IPS DF 6.9 (cell line): ENCODE measurements at regions not wholly inside any gene's neighbourhood (a gene's known extent, or its start where the extent isn't known, plus 50 kb on each side); places are given as distances from the start of the nearest gene placed in this dataset.

Experiments used
- DNase-seq: peaks from one replicate; pipeline ENCODE4 v3.0.0-alpha.2; 2013; ENCODE audit warnings: low read depth, low spot score
- H3K27ac ChIP-seq: one replicate; pipeline ENCODE4 v1.5.1; 2013; ENCODE audit warnings: low read length, control low read depth
- H3K27me3 ChIP-seq: 2 replicates; pipeline ENCODE4 v1.6.1; 2013; ENCODE audit warnings: mild to moderate bottlenecking, low read length; ENCODE audit not compliant: control insufficient read depth, insufficient read depth
- H3K36me3 ChIP-seq: 2 replicates; pipeline ENCODE4 v1.6.1; 2013; ENCODE audit warnings: low read length; ENCODE audit not compliant: control insufficient read depth, insufficient read depth
- H3K4me1 ChIP-seq: 2 replicates; pipeline ENCODE4 v1.6.1; 2013; ENCODE audit warnings: low read length; ENCODE audit not compliant: control insufficient read depth, insufficient read depth
- H3K4me3 ChIP-seq: 2 replicates; pipeline ENCODE4 v1.5.1; 2013; ENCODE audit warnings: mild to moderate bottlenecking, low read length
- H3K9me3 ChIP-seq: 2 replicates; pipeline ENCODE4 v1.6.1; 2013; ENCODE audit warnings: low read length, inconsistent platforms; ENCODE audit not compliant: control insufficient read depth, insufficient read depth
- WGBS: extraction: QIAGEN DNeasy Blood & Tissue Kit; methylation state at CpG from one replicate; pipeline ENCODE4 v1.1.7; 2013; ENCODE audit warnings: mixed read lengths, missing lambda C conversion rate; ENCODE audit not compliant: insufficient read length, insufficient coverage; 5-methylcytosine and 5-hydroxymethylcytosine counted together

- no CpG with 5 or more reads among the region's 3 CpGs for WGBS
- Histone ChIP-seq H3K27ac (no peak overlapping the region), H3K36me3 (no peaks in the 10 kb centered on the region), H3K9me3 (no peaks in the 10 kb centered on the region), H3K4me3 (no peak overlapping the region), H3K4me1 (peaks cover 2% of the 10 kb centered on the region; the same call in 1 of the 2 replicates), H3K27me3 (no peaks in the 10 kb centered on the region)
- DNase-seq: no peak
These were observed 228.5 kb upstream of the JUN start for GRCh38 chr1:59012378-59012777.

- Histone ChIP-seq H3K27ac (no peak overlapping the region), H3K4me3 (no peak overlapping the region), H3K4me1 (peaks cover 2% of the 10 kb centered on the region; the same call in 1 of the 2 replicates), H3K27me3 (no peaks in the 10 kb centered on the region), H3K36me3 (no peaks in the 10 kb centered on the region), H3K9me3 (no peaks in the 10 kb centered on the region)
- DNase-seq: peak; percentile 13
- WGBS: no CpG with 5 or more reads among the region's 16 CpGs
These were observed 229.6 kb upstream of the JUN start for GRCh38 chr1:59013276-59013927.

DNA sequence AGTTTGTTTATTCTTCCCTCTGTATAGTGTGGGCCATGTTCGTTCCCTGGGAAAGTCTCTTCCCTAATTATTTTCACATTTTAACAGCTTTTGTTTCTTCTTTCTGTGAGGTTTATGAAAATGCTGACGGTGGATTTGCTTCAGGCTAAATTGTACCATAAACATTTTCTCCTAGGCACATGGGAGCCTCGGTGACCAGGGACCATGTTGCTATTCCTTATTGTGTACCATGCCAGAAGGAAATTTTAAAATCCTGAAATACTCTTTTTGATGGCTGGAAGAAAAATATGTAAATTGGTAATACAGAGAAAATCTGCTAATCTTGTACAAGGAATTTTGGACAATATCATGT lies 230.1 kb upstream of the JUN start:
- no CpG with 5 or more reads among the region's 3 CpGs for WGBS
- DNase-seq: no peak
- Histone ChIP-seq H3K4me3 (no peak overlapping the region), H3K27ac (no peak overlapping the region), H3K27me3 (no peaks in the 10 kb centered on the region), H3K9me3 (no peaks in the 10 kb centered on the region), H3K36me3 (no peaks in the 10 kb centered on the region), H3K4me1 (peaks cover 2% of the 10 kb centered on the region; the same call in 1 of the 2 replicates)

- DNase-seq: no peak
- WGBS: no CpG with 5 or more reads among the region's 2 CpGs
- H3K36me3 ChIP-seq: no peaks in the 10 kb centered on the region
- peaks cover 2% of the 10 kb centered on the region; the same call in 1 of the 2 replicates for H3K4me1 ChIP-seq
- no peak overlapping the region for H3K4me3 ChIP-seq
- no peak overlapping the region for H3K27ac ChIP-seq
- H3K9me3 ChIP-seq: no peaks in the 10 kb centered on the region
- H3K27me3 ChIP-seq: no peaks in the 10 kb centered on the region
These were observed 231.0 kb upstream of the JUN start for GRCh38 chr1:59014827-59015226.

DNA sequence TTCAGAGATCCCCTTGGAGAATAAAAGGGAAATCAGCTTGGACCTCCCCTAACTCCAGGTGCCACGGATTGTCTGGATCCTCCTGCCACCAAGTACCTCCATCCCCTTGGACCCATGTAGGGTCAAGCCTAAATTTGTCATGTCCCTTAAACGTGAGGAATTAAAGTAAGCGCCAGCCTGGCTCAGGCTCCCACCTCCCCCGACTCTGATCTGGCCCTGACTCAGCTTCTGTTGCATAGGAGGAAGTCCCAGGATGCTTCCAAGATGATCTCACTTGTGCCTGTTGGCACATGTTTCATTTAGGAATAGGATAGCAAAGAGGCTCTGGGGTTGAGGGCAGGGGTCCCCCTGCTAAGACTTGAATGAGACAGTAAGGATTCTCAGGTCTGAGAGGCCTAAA lies 231.9 kb upstream of the JUN start:
- H3K27me3 ChIP-seq: no peaks in the 10 kb centered on the region
- H3K27ac ChIP-seq: no peak overlapping the region
- H3K4me3 ChIP-seq: no peak overlapping the region
- H3K9me3 ChIP-seq: no peaks in the 10 kb centered on the region
- WGBS: no CpG with 5 or more reads among the region's 4 CpGs
- no peak for DNase-seq
- H3K36me3 ChIP-seq: no peaks in the 10 kb centered on the region
- H3K4me1 ChIP-seq: peaks cover 2% of the 10 kb centered on the region; the same call in 1 of the 2 replicates

- Histone ChIP-seq H3K4me1 (peaks cover 2% of the 10 kb centered on the region; the same call in 1 of the 2 replicates), H3K36me3 (no peaks in the 10 kb centered on the region), H3K27me3 (no peaks in the 10 kb centered on the region), H3K9me3 (no peaks in the 10 kb centered on the region), H3K27ac (no peak overlapping the region), H3K4me3 (no peak overlapping the region)
- no CpG with 5 or more reads among the region's 2 CpGs for WGBS
- DNase-seq: no peak
These were observed 232.5 kb upstream of the JUN start for GRCh38 chr1:59016390-59016789.

DNA sequence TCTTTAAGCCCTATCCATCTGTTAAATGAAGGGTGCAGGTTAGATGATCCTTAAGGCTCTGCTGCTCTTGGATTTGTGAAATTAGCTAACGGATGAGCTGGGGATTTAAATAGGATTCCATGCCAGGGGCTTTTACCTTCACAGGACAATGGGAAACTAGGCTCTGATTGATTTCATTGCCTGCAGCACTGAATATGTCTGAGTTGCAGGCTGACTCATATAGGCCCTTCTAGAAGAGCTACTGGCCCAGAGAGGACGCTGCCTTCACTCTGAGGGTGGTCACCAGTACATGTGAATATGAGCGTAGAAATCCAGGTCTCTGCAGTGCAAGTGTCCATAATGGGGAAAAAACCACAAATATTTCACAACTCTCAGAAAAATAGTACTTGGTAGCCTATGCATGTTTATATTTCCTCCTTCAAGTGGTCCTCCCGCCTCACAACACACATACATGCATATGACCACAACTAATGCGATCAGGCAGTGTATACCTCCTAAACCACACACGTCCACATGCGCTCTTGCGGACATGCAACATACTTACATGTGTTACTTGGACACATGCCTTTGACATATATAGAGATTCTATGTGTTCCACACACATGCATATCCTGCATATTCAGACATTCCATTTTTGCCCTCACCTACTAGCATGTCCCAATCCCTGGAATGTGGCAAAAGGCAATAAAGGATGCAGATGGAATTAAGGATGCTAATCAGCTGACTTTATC lies 233.8 kb upstream of the JUN start:
- Histone ChIP-seq H3K4me1 (peaks cover 2% of the 10 kb centered on the region; the same call in 1 of the 2 replicates), H3K27ac (no peak overlapping the region), H3K27me3 (no peaks in the 10 kb centered on the region), H3K9me3 (no peaks in the 10 kb centered on the region), H3K4me3 (no peak overlapping the region), H3K36me3 (no peaks in the 10 kb centered on the region)
- WGBS: no CpG with 5 or more reads among the region's 8 CpGs
- DNase-seq: no peak

- H3K27me3 ChIP-seq: no peaks in the 10 kb centered on the region
- no peak overlapping the region for H3K4me3 ChIP-seq
- H3K36me3 ChIP-seq: no peaks in the 10 kb centered on the region
- no peaks in the 10 kb centered on the region for H3K9me3 ChIP-seq
- no peak for DNase-seq
- peaks cover 2% of the 10 kb centered on the region; the same call in 1 of the 2 replicates for H3K4me1 ChIP-seq
- H3K27ac ChIP-seq: no peak overlapping the region
- no CpG with 5 or more reads among the region's 6 CpGs for WGBS
These were observed 234.6 kb upstream of the JUN start for GRCh38 chr1:59018446-59018845.

DNA sequence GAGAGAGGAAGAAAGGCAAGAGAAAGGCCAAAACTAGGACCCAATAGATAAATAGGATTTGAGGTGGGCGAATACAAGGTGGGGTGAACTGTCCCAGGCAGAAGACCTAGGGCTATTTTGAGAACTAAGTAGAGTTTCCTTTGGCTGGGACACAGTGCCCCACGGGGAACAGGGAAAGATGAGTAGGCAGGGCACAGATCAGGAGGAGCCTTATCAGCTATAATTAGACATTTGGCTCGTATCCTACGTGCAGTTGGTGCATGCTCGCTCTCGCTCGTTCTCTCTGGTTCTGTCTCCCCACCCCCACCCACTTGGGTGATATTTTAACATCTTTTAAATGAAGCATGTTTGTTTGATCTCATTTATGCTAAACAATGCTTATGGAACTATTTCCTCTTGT lies 235.0 kb upstream of the JUN start:
- no CpG with 5 or more reads among the region's 7 CpGs for WGBS
- no peaks in the 10 kb centered on the region for H3K27me3 ChIP-seq
- H3K4me3 ChIP-seq: no peak overlapping the region
- H3K4me1 ChIP-seq: peaks cover 2% of the 10 kb centered on the region; the same call in 1 of the 2 replicates
- no peak overlapping the region for H3K27ac ChIP-seq
- H3K36me3 ChIP-seq: no peaks in the 10 kb centered on the region
- no peaks in the 10 kb centered on the region for H3K9me3 ChIP-seq
- no peak for DNase-seq

DNA sequence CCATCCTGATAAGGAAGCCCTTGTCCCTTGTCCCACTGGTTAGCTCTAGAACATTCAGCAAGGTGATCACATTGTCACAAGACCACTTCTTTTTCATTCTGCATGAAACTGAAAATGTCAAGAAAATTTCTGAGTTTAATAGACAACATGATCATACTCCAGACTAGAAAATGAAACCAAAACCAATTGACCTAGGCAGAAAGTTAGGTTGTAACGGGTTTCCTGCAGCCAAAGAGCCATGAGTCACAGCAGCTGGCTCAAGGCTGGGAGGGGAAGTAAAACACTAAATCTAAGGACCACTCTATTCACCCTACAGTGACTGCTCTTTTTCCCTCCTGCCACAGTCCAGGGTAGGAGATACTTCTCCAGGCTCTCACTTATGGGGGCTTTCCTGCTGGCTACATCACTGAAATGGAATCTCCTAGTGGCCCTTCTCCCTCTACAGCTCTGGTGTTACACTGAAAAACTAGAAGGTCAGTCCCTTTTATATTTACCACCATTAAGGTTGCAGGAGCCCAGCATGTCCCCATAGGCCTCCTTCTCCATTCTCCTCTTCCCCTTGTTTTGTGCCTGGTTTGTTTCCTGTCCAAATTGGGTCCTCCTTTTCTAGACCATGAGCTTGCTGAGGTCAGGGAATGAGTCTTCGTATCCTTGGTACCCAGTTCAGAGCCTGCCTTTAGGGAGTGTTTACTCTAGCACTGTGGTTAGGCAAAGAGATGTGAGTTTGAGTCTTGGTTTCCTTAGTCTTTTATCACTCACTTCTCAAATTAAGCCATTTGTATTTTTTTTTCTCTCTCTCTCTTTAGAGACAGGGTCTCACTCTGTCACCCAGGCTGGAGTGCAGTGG lies 236.5 kb upstream of the JUN start:
- no CpG with 5 or more reads among the region's 2 CpGs for WGBS
- Histone ChIP-seq H3K4me1 (no peaks in the 10 kb centered on the region), H3K27me3 (no peaks in the 10 kb centered on the region), H3K36me3 (no peaks in the 10 kb centered on the region), H3K9me3 (no peaks in the 10 kb centered on the region), H3K4me3 (no peak overlapping the region), H3K27ac (no peak overlapping the region)
- no peak for DNase-seq
